Neural cell (in vitro differentiated cells): ENCODE measurements at regions not wholly inside any gene's neighbourhood (a gene's known extent, or its start where the extent isn't known, plus 50 kb on each side); places are given as distances from the start of the nearest gene placed in this dataset.

Experiments used
- H2AFZ ChIP-seq: fragments of 200-600, 300-800 bp; sonication (generic), shearing (Covaris generic); 2 replicates; pipeline ENCODE4 v1.6.0; 2014; ENCODE audit warnings: low read depth, mild to moderate bottlenecking, antibody characterized with exemption, low read length, moderate library complexity
- H3F3A ChIP-seq: fragments of 200-600 bp; shearing (Covaris generic); 2 replicates; pipeline ENCODE4 v1.6.1; 2016; ENCODE audit warnings: mild to moderate bottlenecking, moderate library complexity, mixed read lengths, antibody characterized with exemption, low read length; ENCODE audit not compliant: insufficient read depth, poor library complexity, severe bottlenecking
- H3K27ac ChIP-seq: fragments of 200-600, 300-800 bp; sonication (generic), shearing (Covaris generic); 2 replicates; pipeline ENCODE4 v1.5.1; 2014; ENCODE audit warnings: mild to moderate bottlenecking, low read length, moderate library complexity
- H3K27me3 ChIP-seq: fragments of 300-800, 200-600 bp; sonication (generic), shearing (Covaris generic); 2 replicates; pipeline ENCODE4 v1.6.0; 2014; ENCODE audit warnings: mild to moderate bottlenecking, low read depth, low read length, moderate library complexity; ENCODE audit not compliant: insufficient read depth
- H3K36me3 ChIP-seq: fragments of 300-800, 200-600 bp; sonication (generic), shearing (Covaris generic); 2 replicates; pipeline ENCODE4 v1.5.1; 2014; ENCODE audit warnings: mild to moderate bottlenecking, antibody characterized with exemption, low read length, moderate library complexity; ENCODE audit not compliant: insufficient read depth
- H3K4me2 ChIP-seq: fragments of 300-800, 200-600 bp; sonication (generic), shearing (Covaris generic); 2 replicates; pipeline ENCODE4 v1.6.0; 2014; ENCODE audit warnings: mild to moderate bottlenecking, low read length
- H3K4me3 ChIP-seq: fragments of 300-800, 200-600 bp; sonication (generic), shearing (Covaris generic); 2 replicates; pipeline ENCODE4 v1.5.1; 2014; ENCODE audit warnings: mild to moderate bottlenecking, low read length, moderate library complexity
- H3K79me2 ChIP-seq: fragments of 200-600 bp; shearing (Covaris generic); replicated peaks from 2 replicates; pipeline ENCODE4 v1.6.0; 2014; ENCODE audit warnings: mild to moderate bottlenecking, low read length, moderate library complexity; ENCODE audit not compliant: insufficient read depth
- H3K9ac ChIP-seq: fragments of 300-800, 200-600 bp; sonication (generic), shearing (Covaris generic); 2 replicates; pipeline ENCODE4 v1.6.1; 2016; ENCODE audit warnings: mild to moderate bottlenecking, low read length, mixed read lengths
- H3K9me2 ChIP-seq: fragments of 200-600 bp; shearing (Covaris generic); 2 replicates; pipeline ENCODE4 v1.6.1; 2016; ENCODE audit warnings: mild to moderate bottlenecking, low read length, mixed read lengths; ENCODE audit not compliant: insufficient read depth
- H3K9me3 ChIP-seq: fragments of 200-600, 300-800 bp; sonication (generic), shearing (Covaris generic); 2 replicates; pipeline ENCODE4 v1.6.1; 2016; ENCODE audit warnings: mild to moderate bottlenecking, mixed run types, low read length, moderate library complexity, mixed read lengths
- H4K20me1 ChIP-seq: fragments of 200-600 bp; shearing (Covaris generic); 2 replicates; pipeline ENCODE4 v1.6.1; 2016; ENCODE audit warnings: mild to moderate bottlenecking, mixed run types; ENCODE audit not compliant: insufficient read depth
- EP300 ChIP-seq: fragments of 450-650 bp; conservative IDR thresholded peaks from 2 replicates; pipeline ENCODE4 v1.6.1; 2014; ENCODE audit warnings: antibody characterized with exemption, mild to moderate bottlenecking, moderate library complexity; ENCODE audit not compliant: poor library complexity, severe bottlenecking
- EZH2 ChIP-seq: fragments of 200-600, 300-800 bp; shearing (Covaris generic), sonication (generic); IDR thresholded peaks from 2 replicates; pipeline ENCODE4 v1.6.1; 2014; ENCODE audit warnings: antibody characterized with exemption, low read length, borderline replicate concordance, mild to moderate bottlenecking; ENCODE audit not compliant: insufficient read depth, poor library complexity, severe bottlenecking
- MXI1 ChIP-seq: fragments of 450-650 bp; conservative IDR thresholded peaks from 2 replicates; pipeline ENCODE4 v1.6.1; 2014; ENCODE audit warnings: antibody characterized with exemption, mild to moderate bottlenecking; ENCODE audit not compliant: poor library complexity, severe bottlenecking
- POLR2AphosphoS5 ChIP-seq: IDR thresholded peaks from 2 replicates; pipeline ENCODE4 v1.6.1; 2012
- RAD21 ChIP-seq: fragments of 450-650 bp; conservative IDR thresholded peaks from 2 replicates; pipeline ENCODE4 v1.6.1; 2014; ENCODE audit warnings: antibody characterized with exemption, mild to moderate bottlenecking, moderate library complexity
- SMC3 ChIP-seq: fragments of 450-650 bp; conservative IDR thresholded peaks from 2 replicates; pipeline ENCODE4 v1.6.1; 2014; ENCODE audit warnings: antibody characterized with exemption, mild to moderate bottlenecking, moderate library complexity; ENCODE audit not compliant: poor library complexity
- TAF1 ChIP-seq: IDR thresholded peaks from 2 replicates; pipeline ENCODE4 v1.6.1; 2012; ENCODE audit warnings: low read depth
- TF ChIP-seq, protein P1 (sequence below): fragments of 450-650 bp; IDR thresholded peaks from 2 replicates; pipeline ENCODE4 v1.5.1; 2014; ENCODE audit warnings: antibody characterized with exemption, mild to moderate bottlenecking, moderate library complexity; ENCODE audit not compliant: poor library complexity, severe bottlenecking
- TF ChIP-seq, protein P2 (sequence below): IDR thresholded peaks from 2 replicates; pipeline ENCODE4 v1.6.1; 2012; ENCODE audit warnings: borderline replicate concordance

DNA sequence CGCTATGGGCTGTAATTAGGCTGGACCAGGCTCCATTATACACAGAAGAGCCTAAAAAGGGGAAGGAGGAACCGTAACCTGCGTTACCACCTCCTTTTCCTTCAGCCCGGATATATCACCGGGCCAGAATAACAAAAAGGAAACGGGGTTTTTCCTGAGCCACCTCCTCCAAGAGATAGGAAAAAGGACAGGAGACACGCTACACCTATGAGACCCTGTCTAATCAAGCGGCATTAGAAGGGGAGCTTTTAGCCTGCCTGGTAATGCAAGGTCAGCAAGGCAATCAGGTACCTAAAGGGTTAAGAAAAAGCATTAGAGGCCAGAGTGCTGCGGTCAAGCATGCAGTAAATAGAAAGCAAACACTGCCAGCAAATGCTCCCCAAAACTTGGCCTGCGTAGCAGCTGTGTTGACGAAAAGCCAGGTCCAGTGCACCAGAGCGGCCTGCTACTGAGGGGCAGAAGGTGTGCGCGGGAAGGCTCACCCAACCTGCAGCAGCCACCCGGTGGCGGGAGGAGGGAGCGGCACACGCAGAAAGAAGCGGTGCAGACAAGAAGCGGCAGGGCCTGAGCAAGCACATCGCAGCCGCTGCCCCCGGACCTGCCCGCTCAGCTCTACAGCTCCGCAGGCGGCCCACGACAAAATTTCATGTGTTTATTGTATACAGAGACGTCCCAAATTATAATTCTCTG, 1466.1 kb downstream of the UQCRFS1 start:
- Histone ChIP-seq H2AFZ (no peak overlapping the region), H3K36me3 (no peaks in the 10 kb centered on the region), H3K27me3 (no peaks in the 10 kb centered on the region), H3K4me3 (peak overlapping the region; percentile 4), H4K20me1 (no peaks in the 10 kb centered on the region), H3K9ac (no peak overlapping the region), H3K9me3 (peaks cover 3% of the 10 kb centered on the region), H3K27ac (no peak overlapping the region), H3K4me2 (no peak overlapping the region), H3K79me2 (no peaks in the 10 kb centered on the region), H3F3A (no peaks in the 10 kb centered on the region), H3K9me2 (no peaks in the 10 kb centered on the region)
- TF ChIP-seq EZH2 (no peak), RAD21 (no peak), TAF1 (no peak), SMC3 (no peak), MXI1 (no peak)
- TF ChIP-seq, protein P1, sequence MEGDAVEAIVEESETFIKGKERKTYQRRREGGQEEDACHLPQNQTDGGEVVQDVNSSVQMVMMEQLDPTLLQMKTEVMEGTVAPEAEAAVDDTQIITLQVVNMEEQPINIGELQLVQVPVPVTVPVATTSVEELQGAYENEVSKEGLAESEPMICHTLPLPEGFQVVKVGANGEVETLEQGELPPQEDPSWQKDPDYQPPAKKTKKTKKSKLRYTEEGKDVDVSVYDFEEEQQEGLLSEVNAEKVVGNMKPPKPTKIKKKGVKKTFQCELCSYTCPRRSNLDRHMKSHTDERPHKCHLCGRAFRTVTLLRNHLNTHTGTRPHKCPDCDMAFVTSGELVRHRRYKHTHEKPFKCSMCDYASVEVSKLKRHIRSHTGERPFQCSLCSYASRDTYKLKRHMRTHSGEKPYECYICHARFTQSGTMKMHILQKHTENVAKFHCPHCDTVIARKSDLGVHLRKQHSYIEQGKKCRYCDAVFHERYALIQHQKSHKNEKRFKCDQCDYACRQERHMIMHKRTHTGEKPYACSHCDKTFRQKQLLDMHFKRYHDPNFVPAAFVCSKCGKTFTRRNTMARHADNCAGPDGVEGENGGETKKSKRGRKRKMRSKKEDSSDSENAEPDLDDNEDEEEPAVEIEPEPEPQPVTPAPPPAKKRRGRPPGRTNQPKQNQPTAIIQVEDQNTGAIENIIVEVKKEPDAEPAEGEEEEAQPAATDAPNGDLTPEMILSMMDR, result peak; percentile 27
- TF ChIP-seq, protein P2, sequence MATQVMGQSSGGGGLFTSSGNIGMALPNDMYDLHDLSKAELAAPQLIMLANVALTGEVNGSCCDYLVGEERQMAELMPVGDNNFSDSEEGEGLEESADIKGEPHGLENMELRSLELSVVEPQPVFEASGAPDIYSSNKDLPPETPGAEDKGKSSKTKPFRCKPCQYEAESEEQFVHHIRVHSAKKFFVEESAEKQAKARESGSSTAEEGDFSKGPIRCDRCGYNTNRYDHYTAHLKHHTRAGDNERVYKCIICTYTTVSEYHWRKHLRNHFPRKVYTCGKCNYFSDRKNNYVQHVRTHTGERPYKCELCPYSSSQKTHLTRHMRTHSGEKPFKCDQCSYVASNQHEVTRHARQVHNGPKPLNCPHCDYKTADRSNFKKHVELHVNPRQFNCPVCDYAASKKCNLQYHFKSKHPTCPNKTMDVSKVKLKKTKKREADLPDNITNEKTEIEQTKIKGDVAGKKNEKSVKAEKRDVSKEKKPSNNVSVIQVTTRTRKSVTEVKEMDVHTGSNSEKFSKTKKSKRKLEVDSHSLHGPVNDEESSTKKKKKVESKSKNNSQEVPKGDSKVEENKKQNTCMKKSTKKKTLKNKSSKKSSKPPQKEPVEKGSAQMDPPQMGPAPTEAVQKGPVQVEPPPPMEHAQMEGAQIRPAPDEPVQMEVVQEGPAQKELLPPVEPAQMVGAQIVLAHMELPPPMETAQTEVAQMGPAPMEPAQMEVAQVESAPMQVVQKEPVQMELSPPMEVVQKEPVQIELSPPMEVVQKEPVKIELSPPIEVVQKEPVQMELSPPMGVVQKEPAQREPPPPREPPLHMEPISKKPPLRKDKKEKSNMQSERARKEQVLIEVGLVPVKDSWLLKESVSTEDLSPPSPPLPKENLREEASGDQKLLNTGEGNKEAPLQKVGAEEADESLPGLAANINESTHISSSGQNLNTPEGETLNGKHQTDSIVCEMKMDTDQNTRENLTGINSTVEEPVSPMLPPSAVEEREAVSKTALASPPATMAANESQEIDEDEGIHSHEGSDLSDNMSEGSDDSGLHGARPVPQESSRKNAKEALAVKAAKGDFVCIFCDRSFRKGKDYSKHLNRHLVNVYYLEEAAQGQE, result no peak

DNA sequence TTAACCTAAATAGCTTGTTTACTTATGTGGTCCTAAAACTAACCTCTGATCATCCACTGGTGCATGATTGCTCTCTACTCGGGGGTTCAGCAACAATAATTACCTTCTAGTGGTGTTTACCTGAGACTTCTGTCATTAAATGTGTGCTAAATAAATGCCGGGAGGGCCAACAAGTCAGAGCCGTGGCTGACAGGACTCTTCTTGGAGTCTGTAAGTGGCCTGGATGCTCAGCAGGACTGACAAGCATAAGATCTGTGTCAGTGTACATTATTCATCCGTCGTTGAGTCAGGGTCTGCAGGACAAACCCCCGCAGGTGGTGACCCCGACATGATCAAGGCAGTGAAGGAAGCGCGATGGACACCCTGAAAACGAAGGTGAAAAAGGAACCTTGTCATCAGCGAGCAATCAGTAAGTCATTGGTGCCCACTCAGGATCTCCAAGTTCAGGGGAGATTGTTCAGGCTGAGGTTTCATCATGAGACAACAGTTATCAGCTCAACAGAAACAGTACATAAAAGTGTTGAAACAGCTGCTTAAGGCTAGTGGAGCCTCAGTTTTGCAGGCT, 1466.9 kb downstream of the UQCRFS1 start:
- no peaks in the 10 kb centered on the region for H3F3A ChIP-seq
- no peaks in the 10 kb centered on the region for H4K20me1 ChIP-seq
- H3K9me2 ChIP-seq, result no peaks in the 10 kb centered on the region
- H3K9me3 ChIP-seq, result peaks cover 5% of the 10 kb centered on the region
- no peak overlapping the region for H3K4me2 ChIP-seq
- no peak overlapping the region for H3K4me3 ChIP-seq
- H3K9ac ChIP-seq, result no peak overlapping the region
- no peak overlapping the region for H2AFZ ChIP-seq
- no peaks in the 10 kb centered on the region for H3K27me3 ChIP-seq
- TF ChIP-seq EP300, result no peak
- no peak for TF ChIP-seq RAD21
- TF ChIP-seq TAF1, result no peak
- TF ChIP-seq, protein P2, result no peak
- TF ChIP-seq EZH2, result no peak
- no peak for TF ChIP-seq MXI1
- TF ChIP-seq, protein P1, result no peak
- no peak for TF ChIP-seq POLR2AphosphoS5
- no peak for TF ChIP-seq SMC3
- no peak overlapping the region for H3K27ac ChIP-seq
- no peaks in the 10 kb centered on the region for H3K79me2 ChIP-seq
- no peaks in the 10 kb centered on the region for H3K36me3 ChIP-seq
